Stimulated activated CD4-positive, alpha-beta T cell treated with anti-CD3 and anti-CD28 coated beads, Interleukin-12 subunit alpha, Interleukin-12 subunit beta, amount 100 ng/mL, for 4 hours (primary cell): ENCODE measurements at regions not wholly inside any gene's neighbourhood (a gene's known extent, or its start where the extent isn't known, plus 50 kb on each side); places are given as distances from the start of the nearest gene placed in this dataset.
"Not testable (repeated sequence)": the region's sequence is repeated elsewhere in the genome, so short reads cannot be mapped to it uniquely, and the experiment has no call there.

Source experiments
- DNase-seq: peaks from one replicate; pipeline ENCODE4 v3.0.0-alpha.2; 2020

- DNase-seq = no peak
Measured at GRCh38 chr15:19973718-19974117, 567.9 kb downstream of the GOLGA6L6 start.

- not testable (repeated sequence) for DNase-seq
Measured at GRCh38 chr15:19972582-19972981, 569.0 kb downstream of the GOLGA6L6 start.

GRCh38 chr15:19965574-19965973 lies 576.0 kb downstream of the GOLGA6L6 start:
- DNase-seq = not testable (repeated sequence)

- not testable (repeated sequence) for DNase-seq
Measured at GRCh38 chr15:19964480-19964879, 577.1 kb downstream of the GOLGA6L6 start.

GRCh38 chr15:19956124-19956796 lies 585.3 kb downstream of the GOLGA6L6 start:
- DNase-seq = no peak

- DNase-seq = no peak
Measured at GRCh38 chr15:19944261-19944888, 597.2 kb downstream of the GOLGA6L6 start.

- DNase-seq = no peak
Measured at GRCh38 chr15:19943515-19943914, 598.1 kb downstream of the GOLGA6L6 start.

- not testable (repeated sequence) for DNase-seq
Measured at GRCh38 chr15:19903281-19903680, 638.3 kb downstream of the GOLGA6L6 start.

GRCh38 chr15:19902388-19902787 lies 639.2 kb downstream of the GOLGA6L6 start:
- not testable (repeated sequence) for DNase-seq

GRCh38 chr15:19901414-19901813 lies 640.2 kb downstream of the GOLGA6L6 start:
- DNase-seq = not testable (repeated sequence)

- no peak for DNase-seq
Measured at GRCh38 chr15:19899021-19899824, 642.4 kb downstream of the GOLGA6L6 start.

GRCh38 chr15:19888811-19889210 lies 652.8 kb downstream of the GOLGA6L6 start:
- DNase-seq = not testable (repeated sequence)

GRCh38 chr15:19844061-19844460 lies 697.5 kb downstream of the GOLGA6L6 start:
- DNase-seq = not testable (repeated sequence)
